GM18526 (cell line): ENCODE measurements at regions not wholly inside any gene's neighbourhood (a gene's known extent, or its start where the extent isn't known, plus 50 kb on each side); places are given as distances from the start of the nearest gene placed in this dataset.

Experiments
- POLR2A ChIP-seq: IDR thresholded peaks from 3 replicates; pipeline ENCODE4 v1.6.1; 2011; ENCODE audit not compliant: insufficient read length; ENCODE audit errors: extremely low read depth

DNA sequence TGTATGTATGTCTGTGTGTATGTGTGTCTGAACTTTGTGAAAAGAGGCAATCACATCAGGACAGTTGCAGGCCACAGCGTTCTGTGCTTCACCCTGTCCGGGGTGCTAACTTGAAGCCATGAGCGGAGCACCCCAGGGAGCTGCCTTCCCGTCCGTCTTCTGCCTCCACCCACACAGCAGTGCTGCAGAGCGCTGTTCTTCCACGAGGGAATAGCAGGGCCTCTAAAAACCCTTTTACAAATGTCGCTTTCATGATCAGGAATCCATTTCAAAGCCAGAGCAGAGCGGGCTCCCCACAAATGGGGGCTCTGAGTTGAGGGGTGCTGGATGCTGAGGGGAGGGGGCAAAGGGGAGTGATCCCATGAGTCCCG is 131.5 kb downstream of the RNASET2 start:
- TF ChIP-seq POLR2A: no peak

DNA sequence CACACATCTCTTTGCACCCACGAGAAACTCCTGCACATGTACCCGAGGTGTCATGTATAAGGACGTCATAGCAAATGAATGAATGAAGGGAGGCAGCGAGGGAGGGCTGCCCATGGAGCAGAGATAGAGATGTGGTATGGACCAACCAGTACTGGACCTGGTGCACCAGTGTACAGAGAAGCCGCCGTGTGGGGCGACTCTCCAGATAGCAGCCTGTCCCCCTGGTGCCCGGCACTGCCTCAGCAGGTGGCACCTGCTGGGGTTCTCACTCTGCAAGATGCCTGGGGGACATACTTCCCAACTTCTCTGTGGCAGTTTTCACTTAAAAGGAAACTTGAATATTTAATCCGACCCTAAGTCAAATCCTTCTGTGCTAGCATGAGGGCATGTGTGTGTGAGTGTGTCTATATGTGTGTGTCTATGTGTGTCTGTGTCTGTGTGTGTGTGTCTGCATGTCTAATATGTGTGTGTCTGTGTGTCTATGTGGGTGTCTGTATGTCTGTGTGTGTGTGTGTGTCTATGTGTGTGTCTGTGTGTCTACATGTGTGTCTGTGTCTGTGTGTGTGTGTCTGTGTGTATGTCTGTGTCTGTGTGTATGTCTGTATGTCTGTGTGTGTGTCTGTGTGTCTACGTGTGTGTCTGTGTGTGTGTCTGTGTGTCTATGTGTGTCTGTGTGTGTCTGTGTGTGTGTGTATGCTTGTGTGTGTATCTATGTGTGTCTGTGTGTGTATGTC is 132.0 kb downstream of the RNASET2 start:
- no peak for TF ChIP-seq POLR2A

DNA sequence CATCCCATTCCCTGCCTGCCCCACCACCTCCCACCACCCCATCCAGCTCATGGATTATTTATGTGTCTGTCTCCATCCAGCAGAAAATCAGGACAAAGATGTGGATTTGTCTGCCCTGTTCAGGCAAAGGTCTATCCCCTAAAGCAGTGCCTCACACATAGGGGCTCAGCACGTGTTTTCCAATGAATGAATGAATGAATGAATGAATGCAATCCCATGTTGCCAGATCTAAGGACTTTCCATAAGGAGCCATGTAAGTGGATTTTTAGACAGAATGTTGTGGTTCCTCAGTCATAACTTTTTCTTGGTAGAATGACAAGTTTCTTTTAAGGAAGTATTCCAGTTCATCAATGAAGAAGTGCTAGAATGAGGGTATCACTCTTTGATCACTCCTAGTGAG is 133.7 kb downstream of the RNASET2 start:
- no peak for TF ChIP-seq POLR2A

DNA sequence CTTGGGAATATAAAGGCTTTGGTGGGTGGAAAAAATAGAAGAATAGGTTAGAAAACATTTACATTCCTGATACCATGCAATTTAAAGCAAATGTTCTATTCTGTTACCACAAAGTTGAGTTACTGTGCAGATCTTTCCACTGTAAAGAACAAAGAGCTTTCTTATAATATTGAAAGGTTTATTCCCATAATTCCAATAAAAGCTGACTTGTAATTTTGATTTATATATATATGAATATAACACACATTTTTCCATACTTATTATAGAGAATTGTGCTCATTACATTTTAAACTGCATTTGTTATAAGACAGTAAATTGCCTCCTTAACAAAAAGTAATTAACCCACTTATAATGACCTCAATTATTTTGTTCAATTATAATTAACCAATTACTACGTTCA is 135.9 kb downstream of the RNASET2 start:
- no peak for TF ChIP-seq POLR2A

GRCh38 chr6:166820070-166820469 is 136.3 kb downstream of the RNASET2 start:
- TF ChIP-seq POLR2A: no peak

DNA sequence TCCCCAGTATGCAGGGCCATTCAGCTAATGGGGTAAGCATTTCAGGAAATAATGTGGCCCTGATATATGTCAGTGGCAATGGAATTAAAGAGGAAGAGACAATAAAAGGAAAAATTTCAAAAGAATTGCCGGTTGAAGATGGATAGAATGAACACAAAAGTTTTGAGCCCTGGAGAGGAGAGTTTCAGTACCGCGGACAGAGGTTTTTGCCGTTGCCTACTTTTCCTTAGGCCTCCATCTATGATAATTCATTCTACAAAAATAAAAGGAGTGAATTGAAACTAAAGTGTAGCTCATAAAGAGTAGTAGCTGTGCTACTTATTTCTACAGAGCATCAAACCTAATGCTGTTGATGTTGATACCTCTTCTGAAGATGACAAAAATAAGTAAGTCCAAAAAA is 140.7 kb downstream of the RNASET2 start:
- no peak for TF ChIP-seq POLR2A

DNA sequence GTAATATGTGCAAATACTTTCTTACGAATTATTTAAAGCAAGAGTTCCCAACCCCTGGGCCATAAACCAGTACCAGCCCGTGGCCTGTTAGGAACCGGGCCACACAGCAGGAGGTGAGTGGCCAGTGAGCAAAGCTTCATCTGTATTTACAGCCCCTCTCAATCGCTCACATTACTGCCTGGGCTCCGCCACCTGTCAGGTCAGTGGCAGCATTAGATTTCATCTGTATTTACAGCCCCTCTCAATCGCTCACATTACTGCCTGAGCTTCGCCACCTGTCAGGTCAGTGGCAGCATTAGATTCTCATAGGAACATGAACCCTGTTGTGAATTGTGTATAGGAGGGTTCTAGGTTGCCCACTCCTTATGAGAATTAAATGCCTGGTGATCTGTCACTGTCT is 142.0 kb downstream of the RNASET2 start:
- no peak for TF ChIP-seq POLR2A

DNA sequence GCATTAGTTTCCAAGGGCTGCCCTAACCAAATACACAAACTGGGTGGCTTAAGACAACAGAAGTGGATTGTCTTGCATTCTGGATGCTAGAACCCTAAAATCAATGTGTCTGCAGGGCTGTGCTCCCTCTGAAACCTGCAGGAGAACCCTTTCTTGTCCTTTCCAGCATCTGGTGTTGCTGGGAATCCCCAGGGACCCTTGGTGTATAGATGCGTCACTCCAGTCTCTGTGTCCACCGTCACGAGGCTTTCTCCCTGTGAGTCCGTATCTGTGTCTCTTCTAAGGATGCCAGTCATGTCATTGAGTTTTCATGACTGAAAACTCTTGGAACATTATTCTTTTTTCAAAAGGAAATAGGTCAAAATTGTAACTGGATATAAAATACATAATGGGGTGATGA is 142.9 kb downstream of the RNASET2 start:
- TF ChIP-seq POLR2A: no peak

GRCh38 chr6:166810864-166811263 is 145.5 kb downstream of the RNASET2 start:
- no peak for TF ChIP-seq POLR2A

DNA sequence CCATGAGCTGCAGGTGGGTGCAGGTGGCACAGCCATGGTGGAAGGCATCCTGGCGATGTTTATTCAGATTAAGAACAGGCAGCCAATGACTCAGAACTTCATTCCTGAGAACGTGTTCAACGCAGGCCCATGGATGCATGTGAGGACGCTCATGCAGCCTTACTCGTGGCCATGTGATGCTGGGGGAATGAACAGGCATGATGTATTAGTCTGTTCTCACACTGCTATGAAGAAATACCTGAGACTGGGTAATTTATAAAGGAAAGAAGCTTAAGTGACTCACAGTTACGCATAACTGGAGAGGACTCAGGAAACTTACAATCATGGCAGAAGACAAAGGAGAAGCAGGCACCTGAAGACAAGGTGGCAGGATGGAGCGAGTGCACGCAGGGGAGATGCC is 146.6 kb downstream of the RNASET2 start:
- TF ChIP-seq POLR2A: no peak

GRCh38 chr6:166806962-166807757 is 149.2 kb downstream of the RNASET2 start:
- TF ChIP-seq POLR2A: no peak

DNA sequence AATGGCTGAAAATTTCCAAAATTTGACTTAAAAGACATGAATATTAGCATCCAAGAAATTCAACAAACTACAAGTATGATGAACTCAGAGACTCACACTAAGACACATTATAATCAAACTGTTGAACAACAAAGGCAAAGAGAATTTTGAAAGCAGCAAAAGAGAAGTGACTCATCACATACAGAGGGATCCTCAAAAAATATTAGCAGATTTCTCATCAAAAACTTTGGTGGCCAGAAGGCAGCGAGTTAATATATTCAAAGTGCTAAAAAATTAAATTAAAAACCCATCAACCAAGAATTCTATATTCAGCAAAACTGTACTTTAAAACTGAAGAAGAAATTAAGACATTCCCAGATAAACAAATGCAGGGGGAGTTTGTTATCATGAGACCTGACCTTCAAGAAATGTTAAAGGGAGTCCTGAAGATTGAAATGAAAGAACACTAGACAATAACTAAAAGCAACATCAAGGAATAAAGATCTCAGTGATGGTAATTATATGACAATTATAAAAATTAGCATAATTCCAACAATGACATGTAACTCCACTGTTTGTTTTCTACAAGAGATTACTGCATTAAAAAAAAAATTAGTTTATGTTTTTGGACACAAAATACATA is 150.0 kb downstream of the RNASET2 start:
- no peak for TF ChIP-seq POLR2A

GRCh38 chr6:166803471-166803870 is 152.9 kb downstream of the RNASET2 start:
- TF ChIP-seq POLR2A: no peak

GRCh38 chr6:166802401-166802800 is 153.9 kb downstream of the RNASET2 start:
- no peak for TF ChIP-seq POLR2A

DNA sequence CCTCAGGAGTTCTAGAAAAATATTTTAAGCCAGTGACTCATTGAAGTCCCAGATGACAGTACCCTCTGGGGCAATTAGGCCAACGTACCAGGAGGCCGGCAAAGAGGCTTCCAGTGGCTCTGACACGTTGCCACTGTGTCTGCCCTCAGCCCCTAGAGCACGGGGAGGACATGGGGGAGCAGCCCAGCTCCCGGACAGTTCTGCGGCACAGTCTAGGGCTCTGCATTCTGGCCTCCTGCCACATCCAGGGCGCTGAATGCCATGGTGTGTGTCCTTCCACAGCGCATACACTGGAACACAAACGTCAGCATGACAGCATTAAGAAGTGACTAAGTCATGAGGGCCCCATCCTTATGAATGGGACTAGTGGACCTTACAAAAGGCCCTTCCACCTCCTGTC is 156.2 kb downstream of the RNASET2 start:
- no peak for TF ChIP-seq POLR2A

- no peak for TF ChIP-seq POLR2A
These were observed 157.7 kb downstream of the RNASET2 start for GRCh38 chr6:166798652-166799051.
